ENCODE measurements at regions not wholly inside any gene's neighbourhood (a gene's known extent, or its start where the extent isn't known, plus 50 kb on each side); places are given as distances from the start of the nearest gene placed in this dataset.

GRCh38 chr3:28860307-28860706 is 420.6 kb upstream of the RBMS3 start:
- no peak for DNase-seq
- no peaks in the 10 kb centered on the region for H3K4me1 ChIP-seq (ENCODE audit: low read length)
- no peak overlapping the region for H2AFZ ChIP-seq (ENCODE audit: low read length)
- no peaks in the 10 kb centered on the region for H3F3A ChIP-seq (ENCODE audit: insufficient read depth, low read length)
- H3K27me3 ChIP-seq (replicated peaks; ENCODE audit: insufficient read depth, low read length): no peaks in the 10 kb centered on the region
- H3K4me3 ChIP-seq (ENCODE audit: low read length): no peak overlapping the region
- no peaks in the 10 kb centered on the region for H3K36me3 ChIP-seq (replicated peaks; ENCODE audit: insufficient read depth, low read length)
- H3K4me2 ChIP-seq (ENCODE audit: low read depth, low read length): no peak overlapping the region
- no peaks in the 10 kb centered on the region for H4K20me1 ChIP-seq (ENCODE audit: insufficient read depth, low read length)
- H3K9me3 ChIP-seq (replicated peaks; ENCODE audit: insufficient read depth, low read length): no peaks in the 10 kb centered on the region
- H3K9ac ChIP-seq (ENCODE audit: low read length): no peak overlapping the region
- H3K79me2 ChIP-seq (ENCODE audit: low read length): no peaks in the 10 kb centered on the region
- TF ChIP-seq EZH2phosphoT487 (IDR thresholded peaks at IDR 0.05; ENCODE audit: low read length): no peak
- no peak for TF ChIP-seq CTCF (IDR thresholded peaks at IDR 0.05; ENCODE audit: low read length)
- TF ChIP-seq EZH2 (optimal IDR thresholded peaks at IDR 0.05; ENCODE audit: low read depth, low read length): no peak
- H3K27ac ChIP-seq (ENCODE audit: low read length): no peak overlapping the region
- no peaks in the 10 kb centered on the region for H3K9me2 ChIP-seq (replicated peaks; ENCODE audit: insufficient read depth, low read length)

GRCh38 chr3:28863186-28863585 is 417.7 kb upstream of the RBMS3 start:
- Histone ChIP-seq H3K9ac (ENCODE audit: low read length) (no peak overlapping the region), H4K20me1 (ENCODE audit: insufficient read depth, low read length) (no peaks in the 10 kb centered on the region), H3K9me2 (replicated peaks; ENCODE audit: insufficient read depth, low read length) (no peaks in the 10 kb centered on the region), H2AFZ (ENCODE audit: low read length) (no peak overlapping the region), H3F3A (ENCODE audit: insufficient read depth, low read length) (no peaks in the 10 kb centered on the region), H3K9me3 (replicated peaks; ENCODE audit: insufficient read depth, low read length) (no peaks in the 10 kb centered on the region), H3K27ac (ENCODE audit: low read length) (no peak overlapping the region), H3K27me3 (replicated peaks; ENCODE audit: insufficient read depth, low read length) (no peaks in the 10 kb centered on the region), H3K79me2 (ENCODE audit: low read length) (no peaks in the 10 kb centered on the region), H3K4me2 (ENCODE audit: low read depth, low read length) (no peak overlapping the region), H3K36me3 (replicated peaks; ENCODE audit: insufficient read depth, low read length) (no peaks in the 10 kb centered on the region), H3K4me1 (ENCODE audit: low read length) (no peaks in the 10 kb centered on the region), H3K4me3 (ENCODE audit: low read length) (no peak overlapping the region)
- DNase-seq: no peak
- no peak for TF ChIP-seq EZH2phosphoT487 (IDR thresholded peaks at IDR 0.05; ENCODE audit: low read length)
- no peak for TF ChIP-seq CTCF (IDR thresholded peaks at IDR 0.05; ENCODE audit: low read length)
- TF ChIP-seq EZH2 (optimal IDR thresholded peaks at IDR 0.05; ENCODE audit: low read depth, low read length): no peak

GRCh38 chr3:28867836-28868235 is 413.0 kb upstream of the RBMS3 start:
- no peak for DNase-seq
- H3K27ac ChIP-seq (ENCODE audit: low read length): no peak overlapping the region
- H3F3A ChIP-seq (ENCODE audit: insufficient read depth, low read length): no peaks in the 10 kb centered on the region
- TF ChIP-seq CTCF (IDR thresholded peaks at IDR 0.05; ENCODE audit: low read length): no peak
- TF ChIP-seq EZH2phosphoT487 (IDR thresholded peaks at IDR 0.05; ENCODE audit: low read length): no peak
- TF ChIP-seq EZH2 (optimal IDR thresholded peaks at IDR 0.05; ENCODE audit: low read depth, low read length): no peak
- no peaks in the 10 kb centered on the region for H3K9me3 ChIP-seq (replicated peaks; ENCODE audit: insufficient read depth, low read length)
- no peak overlapping the region for H2AFZ ChIP-seq (ENCODE audit: low read length)
- H3K36me3 ChIP-seq (replicated peaks; ENCODE audit: insufficient read depth, low read length): no peaks in the 10 kb centered on the region
- no peak overlapping the region for H3K9ac ChIP-seq (ENCODE audit: low read length)
- H3K4me1 ChIP-seq (ENCODE audit: low read length): no peaks in the 10 kb centered on the region
- H4K20me1 ChIP-seq (ENCODE audit: insufficient read depth, low read length): no peaks in the 10 kb centered on the region
- H3K79me2 ChIP-seq (ENCODE audit: low read length): no peaks in the 10 kb centered on the region
- no peak overlapping the region for H3K4me3 ChIP-seq (ENCODE audit: low read length)
- H3K27me3 ChIP-seq (replicated peaks; ENCODE audit: insufficient read depth, low read length): no peaks in the 10 kb centered on the region
- H3K4me2 ChIP-seq (ENCODE audit: low read depth, low read length): no peak overlapping the region
- no peaks in the 10 kb centered on the region for H3K9me2 ChIP-seq (replicated peaks; ENCODE audit: insufficient read depth, low read length)

Data from MM.1S (cell line).